ENCODE measurements at regions not wholly inside any gene's neighbourhood (a gene's known extent, or its start where the extent isn't known, plus 50 kb on each side); places are given as distances from the start of the nearest gene placed in this dataset.
"Not testable (repeated sequence)": the region's sequence is repeated elsewhere in the genome, so short reads cannot be mapped to it uniquely, and the experiment has no call there.

DNA sequence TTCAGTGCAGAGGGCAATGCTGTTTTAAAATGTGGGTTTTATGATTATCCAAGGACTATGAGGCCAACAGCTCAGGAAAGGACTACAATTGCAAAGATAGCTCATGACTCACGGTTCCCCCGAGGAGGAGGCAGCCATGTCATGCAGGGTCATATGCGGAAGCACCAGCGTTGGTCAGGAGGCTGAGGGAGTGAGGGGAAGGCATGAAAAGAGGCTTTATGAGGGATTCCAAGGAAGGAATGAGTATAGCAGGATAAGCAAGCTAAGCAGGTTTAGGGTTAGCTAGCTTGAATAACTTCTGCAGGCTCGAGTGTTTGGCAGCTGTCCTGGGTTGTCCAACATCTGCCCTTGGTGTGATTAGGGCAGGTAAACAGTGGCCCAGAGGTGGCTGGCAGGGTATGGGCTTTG is 495.1 kb downstream of the SETD4 start:
- in situ Hi-C loops (cut with HindIII; ENCODE audit: low pct_unique_long_range_greater_than_20kb, low sequenced_read_pairs): no loop called here
- peak; percentile 92 for DNase-seq (ENCODE audit: low read depth, low spot score)

DNA sequence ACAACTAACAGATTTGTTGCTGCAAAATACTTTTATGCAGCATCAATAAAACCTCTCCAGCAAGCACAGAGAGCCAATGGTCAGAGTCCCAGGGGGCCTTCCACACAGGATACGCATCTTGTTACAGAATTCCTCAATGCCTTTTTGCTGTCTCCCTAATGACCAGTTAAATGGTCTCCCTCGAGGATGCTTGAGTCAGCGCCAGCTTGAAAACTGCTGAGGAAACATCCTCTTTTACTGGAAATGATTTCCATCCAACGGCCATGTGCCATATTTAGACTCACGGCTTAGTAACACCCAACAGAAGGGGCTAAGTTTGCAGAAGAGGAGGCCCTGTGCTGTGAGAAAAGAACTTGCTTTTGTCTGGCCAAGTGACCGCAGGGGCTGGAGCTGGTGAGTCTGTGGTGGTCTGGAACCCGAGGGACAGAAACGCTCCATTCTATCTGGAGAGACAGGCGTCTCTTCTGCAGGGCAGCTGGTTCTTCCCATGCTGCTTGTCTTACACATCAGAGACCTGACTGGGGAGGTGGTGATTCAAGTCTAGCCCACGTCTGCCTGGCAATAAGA is 496.4 kb downstream of the SETD4 start:
- DNase-seq (ENCODE audit: low read depth, low spot score): peak; percentile 97
- in situ Hi-C loops (cut with HindIII; ENCODE audit: low pct_unique_long_range_greater_than_20kb, low sequenced_read_pairs): no loop called here

DNA sequence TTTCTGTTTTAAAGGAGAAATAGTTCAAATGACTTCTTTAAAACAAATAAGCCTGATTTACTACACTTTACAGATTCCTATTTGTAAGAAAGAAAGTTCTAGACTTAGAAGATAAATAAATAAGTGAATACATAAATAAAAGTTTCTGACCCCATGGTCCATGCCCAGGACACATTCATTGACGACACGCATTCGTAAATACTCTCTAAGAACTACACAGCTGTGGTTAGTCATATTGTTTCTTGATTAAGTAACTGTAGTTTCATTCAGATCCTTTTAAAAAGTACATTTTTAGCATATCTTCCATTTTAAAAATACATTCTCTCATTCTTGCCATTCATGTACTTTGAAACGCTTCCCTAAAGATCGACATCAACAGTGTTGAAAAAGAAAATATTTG is 497.4 kb downstream of the SETD4 start:
- in situ Hi-C loops (cut with HindIII; ENCODE audit: low pct_unique_long_range_greater_than_20kb, low sequenced_read_pairs): no loop called here
- DNase-seq (ENCODE audit: low read depth, low spot score): no peak

DNA sequence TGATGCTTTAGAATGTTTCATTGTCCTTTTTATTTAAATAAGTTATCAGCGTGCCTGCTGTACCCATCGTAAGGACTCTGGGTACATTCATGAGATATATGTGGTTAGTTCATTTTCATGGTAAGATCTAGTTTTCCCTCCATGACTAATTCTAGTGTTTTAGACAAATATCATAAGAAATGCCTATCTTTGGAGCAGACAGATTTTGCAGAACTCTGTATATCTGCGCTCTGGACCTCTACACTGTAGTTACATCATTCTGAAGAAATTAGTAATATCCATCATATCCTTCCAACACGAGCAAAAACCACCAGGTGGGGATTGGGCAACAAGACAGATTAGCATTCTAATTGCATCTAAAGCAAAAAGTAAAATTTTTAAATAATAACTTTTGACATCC is 499.2 kb downstream of the SETD4 start:
- in situ Hi-C loops (cut with HindIII; ENCODE audit: low pct_unique_long_range_greater_than_20kb, low sequenced_read_pairs): no loop called here
- no peak for DNase-seq (ENCODE audit: low read depth, low spot score)

DNA sequence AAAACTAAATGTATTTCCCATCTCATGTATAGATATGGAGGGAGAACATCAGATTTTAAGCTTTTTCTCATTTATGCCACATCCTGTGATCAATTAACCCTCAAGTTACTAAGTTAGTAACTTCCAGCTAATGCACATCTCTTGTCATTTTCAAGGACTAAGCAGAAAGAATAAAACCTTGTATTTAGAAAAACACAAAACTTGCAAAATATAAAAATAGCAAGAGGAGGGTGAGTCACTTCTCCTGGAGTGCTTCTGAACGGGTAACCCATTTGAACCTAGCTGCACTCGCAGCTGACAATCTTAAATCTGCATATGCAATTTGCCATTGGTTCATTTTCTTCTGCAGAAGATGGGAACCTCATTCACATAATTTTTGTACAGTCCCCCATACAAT is 500.5 kb downstream of the SETD4 start:
- DNase-seq (ENCODE audit: low read depth, low spot score): no peak
- in situ Hi-C loops (cut with HindIII; ENCODE audit: low pct_unique_long_range_greater_than_20kb, low sequenced_read_pairs): no loop called here

DNA sequence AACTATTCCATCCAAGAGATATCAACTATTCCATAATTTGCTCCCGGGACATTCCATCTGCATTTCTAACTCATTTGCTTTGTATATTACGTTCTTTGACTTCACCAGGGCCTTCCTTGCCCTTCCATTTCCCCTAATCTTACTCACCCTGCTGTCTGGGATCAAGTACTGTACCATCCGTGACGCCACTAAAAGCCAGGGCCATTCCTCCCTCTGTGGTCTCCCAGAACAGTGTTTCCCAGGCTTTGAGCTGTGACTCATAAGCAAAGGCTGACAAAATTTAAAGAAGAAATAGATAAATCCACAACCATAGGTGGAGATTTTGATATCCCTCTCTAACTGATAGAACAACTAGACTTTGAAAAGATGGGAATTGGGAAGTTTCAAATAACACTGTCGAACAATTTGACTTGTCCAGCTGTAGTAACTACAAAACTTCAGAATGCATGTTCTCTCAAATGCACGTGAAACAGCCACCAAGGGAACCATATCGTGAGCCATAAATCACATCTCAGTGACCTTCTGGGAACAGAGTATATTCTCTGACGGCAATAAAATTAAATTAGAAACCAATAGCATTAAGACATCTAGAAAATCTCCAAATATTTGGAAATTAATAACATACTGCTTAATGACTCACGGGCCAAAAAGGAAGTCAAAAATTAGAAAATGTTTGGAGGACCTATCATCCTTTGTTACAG is 501.0 kb downstream of the SETD4 start:
- DNase-seq (ENCODE audit: low read depth, low spot score): no peak
- in situ Hi-C loops (cut with HindIII; ENCODE audit: low pct_unique_long_range_greater_than_20kb, low sequenced_read_pairs): no loop called here

DNA sequence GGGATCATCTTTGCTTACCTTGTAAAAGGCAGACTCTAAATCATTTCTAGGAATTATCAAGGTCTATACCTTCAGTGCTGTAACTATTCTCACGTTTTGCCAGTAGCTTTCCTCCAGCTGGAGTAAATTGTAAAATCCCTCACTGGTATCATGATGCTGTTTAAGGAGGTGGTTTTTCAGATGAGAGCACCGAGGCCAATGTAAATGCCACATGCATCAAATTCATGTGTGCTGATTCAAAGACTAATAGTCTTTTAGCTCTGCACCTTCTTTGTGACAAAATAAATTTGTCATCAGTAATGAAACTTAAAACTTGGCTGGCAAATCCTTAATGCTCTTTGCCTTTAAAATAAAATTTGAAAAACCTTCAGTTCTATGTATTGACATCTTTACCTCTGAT is 503.8 kb downstream of the SETD4 start:
- in situ Hi-C loops (cut with HindIII; ENCODE audit: low pct_unique_long_range_greater_than_20kb, low sequenced_read_pairs): no loop called here
- no peak for DNase-seq (ENCODE audit: low read depth, low spot score)

DNA sequence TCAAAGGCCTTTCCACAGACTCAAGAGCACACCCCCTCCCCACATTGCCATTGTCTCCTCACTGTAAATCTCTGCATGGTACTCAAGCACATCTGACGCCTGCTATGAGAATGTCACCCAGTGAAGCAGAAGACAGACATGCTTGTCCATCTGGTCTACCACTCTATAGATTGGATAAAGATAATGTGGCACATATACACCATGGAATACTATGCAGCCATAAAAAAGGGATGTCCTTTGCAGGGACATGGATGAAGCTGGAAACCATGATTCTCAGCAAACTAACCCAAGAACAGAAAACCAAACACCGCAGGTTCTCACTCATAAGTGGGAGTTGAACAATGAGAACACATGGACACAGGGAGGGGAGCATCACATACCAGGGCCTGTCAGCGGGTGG is 503.4 kb upstream of the RUNX1 start:
- in situ Hi-C loops (cut with HindIII; ENCODE audit: low pct_unique_long_range_greater_than_20kb, low sequenced_read_pairs): not testable (repeated sequence)

DNA sequence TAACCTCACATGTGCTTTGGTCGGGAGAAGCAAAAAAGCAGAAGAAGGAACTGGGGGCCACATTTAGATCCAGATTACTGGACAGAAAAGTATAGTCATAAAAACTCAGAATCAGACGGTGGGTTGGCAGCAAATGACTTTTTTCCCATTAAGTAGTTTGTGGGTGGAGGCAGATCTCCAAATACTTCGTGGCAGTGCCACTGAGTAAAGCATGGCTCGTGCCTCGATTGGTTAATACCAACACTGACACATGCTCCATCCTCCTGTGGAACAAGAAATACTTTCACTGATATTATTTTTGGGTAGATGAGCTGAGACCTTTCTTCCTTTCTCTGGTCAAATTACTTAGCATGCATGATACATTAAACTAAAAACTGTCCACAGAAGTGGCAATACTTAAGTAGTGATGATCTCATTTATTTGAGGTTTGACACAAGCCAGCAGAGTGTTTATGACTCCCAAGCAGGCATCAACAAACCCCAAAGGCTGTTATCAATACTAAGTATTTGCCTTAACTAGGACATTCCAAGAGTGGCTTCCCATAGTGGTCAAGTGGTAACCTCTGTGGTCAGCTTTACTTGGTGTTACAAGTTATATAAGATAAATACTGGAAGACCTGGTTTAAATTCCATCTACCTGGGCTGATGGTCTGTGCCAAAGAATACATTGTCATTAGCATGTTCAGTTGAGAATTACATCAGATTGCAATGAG is 500.0 kb upstream of the RUNX1 start:
- in situ Hi-C loops (cut with HindIII; ENCODE audit: low pct_unique_long_range_greater_than_20kb, low sequenced_read_pairs): no loop called here
- DNase-seq (ENCODE audit: low read depth, low spot score): no peak

More for the DNA sequence above, 503.4 kb upstream of the RUNX1 start:
- DNase-seq (ENCODE audit: low read depth, low spot score): not testable (repeated sequence)

DNA sequence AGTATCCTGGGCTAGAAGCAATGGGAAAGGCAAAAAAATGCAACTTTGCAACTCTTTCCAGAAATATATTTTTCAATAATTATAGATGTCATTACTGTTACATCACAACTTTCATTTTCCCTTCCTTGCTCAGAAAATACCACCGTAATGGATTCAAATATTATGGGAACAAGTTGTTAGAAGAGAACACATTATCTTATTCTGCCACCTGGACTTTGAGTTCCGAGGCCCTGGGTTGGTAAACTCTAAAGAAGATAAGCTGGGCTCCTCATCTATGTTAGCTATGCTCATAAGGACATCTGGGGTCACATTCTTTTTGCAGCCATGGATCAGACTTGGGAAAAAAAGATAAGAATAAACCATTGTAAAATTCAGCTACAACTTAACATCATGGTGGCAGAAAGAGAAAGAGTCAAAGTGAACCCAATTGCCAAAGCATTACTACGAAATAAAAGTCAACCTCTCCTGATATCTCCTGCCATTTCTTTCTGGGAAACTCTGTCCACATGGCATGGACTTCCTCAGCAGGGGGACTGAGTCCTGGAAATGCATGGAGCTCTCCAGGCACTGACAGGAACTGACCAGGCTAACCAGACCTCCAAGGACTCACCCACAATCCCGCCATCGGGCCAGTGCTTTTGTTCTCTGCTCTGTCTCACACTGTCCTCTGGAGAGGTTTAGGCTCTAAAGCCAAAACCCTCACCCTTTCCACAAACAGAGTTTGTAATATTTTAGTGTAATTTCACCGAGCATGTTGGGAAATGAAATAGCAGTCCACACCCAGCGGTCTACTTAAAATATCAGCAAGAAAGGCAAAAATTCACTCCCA is 499.1 kb upstream of the RUNX1 start:
- in situ Hi-C loops (cut with HindIII; ENCODE audit: low pct_unique_long_range_greater_than_20kb, low sequenced_read_pairs): no loop called here
- DNase-seq (ENCODE audit: low read depth, low spot score): no peak

DNA sequence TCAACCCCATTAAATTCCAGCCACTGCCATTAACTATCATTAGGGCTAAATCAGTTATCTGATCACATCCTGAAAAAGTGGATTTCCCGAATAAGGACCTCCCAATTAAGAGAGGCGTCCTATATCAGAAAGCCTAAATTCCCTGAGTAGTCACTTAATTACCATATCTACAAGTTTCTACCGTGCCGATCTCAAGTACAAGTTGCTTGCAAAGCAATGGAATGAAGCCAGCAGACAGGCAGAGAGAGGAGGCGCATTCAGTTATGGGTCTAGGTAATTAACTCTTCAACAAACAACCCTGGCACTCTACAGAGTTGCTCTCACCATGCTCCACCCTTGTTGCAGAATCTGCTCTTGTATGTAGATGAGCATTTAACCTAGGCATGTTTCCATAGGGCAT is 494.6 kb upstream of the RUNX1 start:
- in situ Hi-C loops (cut with HindIII; ENCODE audit: low pct_unique_long_range_greater_than_20kb, low sequenced_read_pairs): no loop called here
- DNase-seq (ENCODE audit: low read depth, low spot score): no peak

DNA sequence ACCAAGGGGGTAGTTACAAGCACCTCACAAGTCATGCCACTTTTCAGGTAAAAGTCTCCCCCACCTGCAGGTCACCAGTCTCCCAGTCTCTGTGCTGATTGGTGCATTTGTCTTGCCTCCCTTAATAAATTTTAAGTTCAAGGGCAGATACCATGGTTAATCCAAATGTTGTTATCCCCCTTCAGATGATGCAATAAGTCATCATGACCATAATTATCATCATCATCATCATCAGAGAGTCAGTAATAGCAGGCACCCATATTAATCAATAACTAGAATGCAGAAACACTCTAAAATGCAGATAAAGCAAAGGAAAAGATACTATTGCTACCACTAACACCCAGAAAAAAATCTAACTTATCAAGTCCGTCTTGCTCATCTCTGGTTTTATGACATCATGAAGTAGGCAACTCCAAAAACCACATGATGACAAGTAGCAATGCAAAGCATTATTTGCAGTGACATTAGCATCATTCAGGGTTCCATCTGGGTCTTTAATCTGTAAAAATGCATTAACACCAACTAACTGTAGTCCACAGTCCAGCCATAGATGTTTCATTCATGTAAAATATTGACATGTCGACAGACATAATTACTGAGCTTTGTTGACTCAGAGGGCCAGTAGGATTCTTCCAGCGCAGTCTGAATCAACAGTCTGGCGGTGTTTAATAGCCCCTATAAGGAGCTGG is 492.0 kb upstream of the RUNX1 start:
- no peak for DNase-seq (ENCODE audit: low read depth, low spot score)
- in situ Hi-C loops (cut with HindIII; ENCODE audit: low pct_unique_long_range_greater_than_20kb, low sequenced_read_pairs): no loop called here

DNA sequence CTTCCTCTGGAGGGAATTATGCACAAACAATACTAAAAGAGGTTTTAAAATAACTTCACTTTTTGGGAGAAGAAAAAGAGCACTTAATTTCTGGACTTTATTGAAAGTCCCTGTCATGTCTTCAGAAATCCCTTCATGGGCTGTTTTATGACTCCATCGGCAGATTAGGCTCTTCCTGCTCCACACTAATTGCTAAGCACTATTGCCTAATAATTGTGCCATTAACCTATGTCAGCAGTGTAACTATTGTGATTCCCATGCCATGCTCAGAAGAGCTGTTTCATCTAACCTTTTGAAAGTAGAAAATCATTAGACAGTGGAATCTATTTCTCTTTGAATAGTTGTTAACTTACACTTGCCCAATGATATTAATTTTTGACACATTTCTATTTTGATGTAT is 489.3 kb upstream of the RUNX1 start:
- no peak for DNase-seq (ENCODE audit: low read depth, low spot score)
- in situ Hi-C loops (cut with HindIII; ENCODE audit: low pct_unique_long_range_greater_than_20kb, low sequenced_read_pairs): no loop called here

DNA sequence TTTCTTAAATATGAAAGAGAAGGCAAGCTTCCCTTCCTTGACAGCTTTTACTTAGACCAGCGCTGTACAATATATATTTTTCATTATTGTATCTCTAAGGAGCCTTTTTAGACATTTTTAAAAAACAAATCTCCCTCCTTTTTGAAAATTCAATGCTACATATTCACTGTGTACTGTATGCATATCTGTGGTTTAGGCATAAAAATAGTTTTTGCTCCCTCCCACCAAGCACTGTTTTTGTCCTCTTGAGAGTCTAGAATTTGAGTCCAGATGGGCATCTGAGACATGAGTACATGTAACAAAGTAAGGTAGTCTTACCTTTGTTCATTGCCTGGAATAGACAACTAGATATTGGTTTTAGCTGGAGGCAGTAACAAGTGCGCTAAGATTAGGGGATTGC is 488.5 kb upstream of the RUNX1 start:
- no peak for DNase-seq (ENCODE audit: low read depth, low spot score)
- in situ Hi-C loops (cut with HindIII; ENCODE audit: low pct_unique_long_range_greater_than_20kb, low sequenced_read_pairs): no loop called here

DNA sequence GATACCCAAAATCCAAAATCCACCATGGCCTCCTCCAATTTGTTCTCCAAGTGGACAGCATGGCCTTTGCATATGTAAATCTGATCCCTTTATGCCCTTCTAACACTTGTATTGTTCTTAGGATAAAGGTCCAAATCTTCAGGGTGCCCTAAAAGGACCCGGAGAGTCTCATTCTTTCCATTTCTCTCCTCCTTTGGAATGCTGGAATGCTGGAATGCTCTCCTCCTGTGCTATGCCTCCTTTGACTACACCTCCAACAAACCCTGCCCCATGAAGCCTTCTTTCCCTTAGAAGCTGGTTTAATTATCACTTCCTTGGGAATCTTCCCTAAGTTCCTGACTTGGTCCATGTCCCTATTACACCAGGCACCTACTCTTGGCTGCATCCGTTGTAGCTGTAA is 484.8 kb upstream of the RUNX1 start:
- in situ Hi-C loops (cut with HindIII; ENCODE audit: low pct_unique_long_range_greater_than_20kb, low sequenced_read_pairs): no loop called here

DNA sequence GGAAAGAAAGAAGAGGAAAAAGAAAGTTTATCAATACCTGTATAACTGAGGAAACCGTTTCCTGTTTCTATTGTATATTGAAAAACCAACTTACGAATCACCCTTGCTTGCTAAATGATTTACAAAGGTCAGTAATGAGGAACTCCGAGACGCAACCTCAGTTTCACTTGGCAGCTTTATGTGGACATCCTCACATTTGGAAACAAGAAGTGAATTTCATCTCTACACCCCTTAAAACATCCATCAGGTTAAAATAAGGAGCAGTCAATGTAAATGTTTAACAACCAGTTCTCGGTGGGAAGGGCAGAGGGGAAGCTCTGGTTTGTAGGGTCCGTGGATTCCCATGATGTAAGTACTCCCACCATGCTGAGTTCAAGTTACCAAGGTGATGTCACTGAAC is 481.7 kb upstream of the RUNX1 start:
- no peak for DNase-seq (ENCODE audit: low read depth, low spot score)
- in situ Hi-C loops (cut with HindIII; ENCODE audit: low pct_unique_long_range_greater_than_20kb, low sequenced_read_pairs): no loop called here

More for the DNA sequence above, 484.8 kb upstream of the RUNX1 start:
- DNase-seq (ENCODE audit: low read depth, low spot score): no peak

DNA sequence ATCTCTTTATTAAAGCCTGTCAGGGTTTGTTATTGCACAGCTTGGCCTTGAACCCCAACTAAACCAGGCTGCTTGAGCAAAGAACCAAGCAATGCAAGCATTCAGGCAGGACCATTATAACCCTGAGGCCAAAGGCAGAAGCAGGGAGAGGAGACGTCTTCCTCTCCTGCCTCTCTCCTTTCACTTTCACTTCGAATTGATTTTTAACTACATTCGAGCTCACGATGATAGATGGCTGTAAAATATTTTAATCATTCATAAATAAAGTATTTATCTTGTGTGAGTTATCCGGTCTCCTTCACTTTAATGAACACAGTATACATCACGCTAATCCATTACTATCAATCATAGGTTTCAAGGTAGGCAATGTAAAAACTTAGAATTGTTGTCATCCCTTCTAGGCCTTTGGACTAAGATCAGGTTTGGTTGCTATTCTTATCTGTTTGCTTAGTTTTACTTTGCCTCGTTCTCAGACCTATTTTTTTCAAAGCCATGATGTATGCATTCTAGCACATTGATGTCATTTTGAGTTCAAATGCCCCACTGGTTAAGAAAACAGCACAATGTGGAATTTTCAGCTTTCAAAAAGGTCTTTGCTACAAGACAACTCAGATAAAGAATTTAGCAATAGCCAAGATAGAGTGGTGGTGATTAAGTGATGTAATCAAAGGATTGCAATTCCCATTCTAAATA is 480.2 kb upstream of the RUNX1 start:
- DNase-seq (ENCODE audit: low read depth, low spot score): no peak
- in situ Hi-C loops (cut with HindIII; ENCODE audit: low pct_unique_long_range_greater_than_20kb, low sequenced_read_pairs): no loop called here
